ENCODE measurements at regions not wholly inside any gene's neighbourhood (a gene's known extent, or its start where the extent isn't known, plus 50 kb on each side); places are given as distances from the start of the nearest gene placed in this dataset.

- TF ChIP-seq CTCF (IDR thresholded peaks at IDR 0.05; ENCODE audit: borderline replicate concordance, extremely low read depth, low read length, poor library complexity, severe bottlenecking): no peak
- no peak for TF ChIP-seq EZH2 (IDR thresholded peaks at IDR 0.05; ENCODE audit: borderline replicate concordance, low read depth, low read length, severe bottlenecking)
- Histone ChIP-seq H2AFZ (ENCODE audit: low read depth, low read length) (no peak overlapping the region), H3K27me3 (ENCODE audit: insufficient read depth, low read length, poor library complexity) (no peaks in the 10 kb centered on the region), H3K36me3 (ENCODE audit: insufficient read depth, low read length) (no peaks in the 10 kb centered on the region), H3K79me2 (ENCODE audit: insufficient read depth, low read length) (no peaks in the 10 kb centered on the region), H3K4me2 (ENCODE audit: insufficient read depth, low read length) (no peak overlapping the region), H3K9ac (ENCODE audit: low read depth, low read length) (no peak overlapping the region), H4K20me1 (ENCODE audit: insufficient read depth, low read length) (no peaks in the 10 kb centered on the region), H3K4me1 (ENCODE audit: insufficient read depth, low read length) (no peaks in the 10 kb centered on the region), H3K27ac (ENCODE audit: low read length) (no peak overlapping the region), H3K4me3 (ENCODE audit: low read depth in 1 of 2, low read length in 2 of 2) (no peak overlapping the region), H3K9me3 (ENCODE audit: insufficient read depth, low read length, severe bottlenecking) (no peaks in the 10 kb centered on the region)
- no peak for ATAC-seq (ENCODE audit: insufficient read depth, low read depth)
- no peak for DNase-seq
Measured at GRCh38 chr7:32406386-32406785, 83.8 kb downstream of the LSM5 start.

- Histone ChIP-seq H3K9ac (ENCODE audit: low read depth, low read length) (no peak overlapping the region), H3K36me3 (ENCODE audit: insufficient read depth, low read length) (no peaks in the 10 kb centered on the region), H2AFZ (ENCODE audit: low read depth, low read length) (no peak overlapping the region), H3K27ac (ENCODE audit: low read length) (no peak overlapping the region), H3K27me3 (ENCODE audit: insufficient read depth, low read length, poor library complexity) (peaks cover 9% of the 10 kb centered on the region), H4K20me1 (ENCODE audit: insufficient read depth, low read length) (no peaks in the 10 kb centered on the region), H3K9me3 (ENCODE audit: insufficient read depth, low read length, severe bottlenecking) (no peaks in the 10 kb centered on the region), H3K79me2 (ENCODE audit: insufficient read depth, low read length) (no peaks in the 10 kb centered on the region), H3K4me1 (ENCODE audit: insufficient read depth, low read length) (no peaks in the 10 kb centered on the region), H3K4me3 (ENCODE audit: low read depth in 1 of 2, low read length in 2 of 2) (no peak overlapping the region), H3K4me2 (ENCODE audit: insufficient read depth, low read length) (no peak overlapping the region)
- no peak for ATAC-seq (ENCODE audit: insufficient read depth, low read depth)
- DNase-seq: no peak
- no peak for TF ChIP-seq CTCF (IDR thresholded peaks at IDR 0.05; ENCODE audit: borderline replicate concordance, extremely low read depth, low read length, poor library complexity, severe bottlenecking)
- TF ChIP-seq EZH2 (IDR thresholded peaks at IDR 0.05; ENCODE audit: borderline replicate concordance, low read depth, low read length, severe bottlenecking): no peak
Measured at GRCh38 chr7:32403463-32404229, 86.5 kb downstream of the LSM5 start.

GRCh38 chr7:32400676-32401075, 89.5 kb downstream of the LSM5 start:
- Histone ChIP-seq H3K4me2 (ENCODE audit: insufficient read depth, low read length) (no peak overlapping the region), H3K79me2 (ENCODE audit: insufficient read depth, low read length) (no peaks in the 10 kb centered on the region), H3K27ac (ENCODE audit: low read length) (no peak overlapping the region), H3K4me1 (ENCODE audit: insufficient read depth, low read length) (no peaks in the 10 kb centered on the region), H3K36me3 (ENCODE audit: insufficient read depth, low read length) (no peaks in the 10 kb centered on the region), H4K20me1 (ENCODE audit: insufficient read depth, low read length) (no peaks in the 10 kb centered on the region), H3K9me3 (ENCODE audit: insufficient read depth, low read length, severe bottlenecking) (no peaks in the 10 kb centered on the region), H3K9ac (ENCODE audit: low read depth, low read length) (no peak overlapping the region), H3K27me3 (ENCODE audit: insufficient read depth, low read length, poor library complexity) (peaks cover 9% of the 10 kb centered on the region), H3K4me3 (ENCODE audit: low read depth in 1 of 2, low read length in 2 of 2) (no peak overlapping the region), H2AFZ (ENCODE audit: low read depth, low read length) (no peak overlapping the region)
- DNase-seq (no peak), ATAC-seq (ENCODE audit: insufficient read depth, low read depth) (no peak)
- TF ChIP-seq EZH2 (IDR thresholded peaks at IDR 0.05; ENCODE audit: borderline replicate concordance, low read depth, low read length, severe bottlenecking): no peak
- TF ChIP-seq CTCF (IDR thresholded peaks at IDR 0.05; ENCODE audit: borderline replicate concordance, extremely low read depth, low read length, poor library complexity, severe bottlenecking): no peak

Data from DND-41 (cell line).